Esophagus squamous epithelium (tissue), 4 donors: ENCODE measurements at regions not wholly inside any gene's neighbourhood (a gene's known extent, or its start where the extent isn't known, plus 50 kb on each side); places are given as distances from the start of the nearest gene placed in this dataset.

Experiments
- CTCF ChIP-seq, 6 experiments: fragments of 450-650 bp in 4 of 6; fragments of 200-600 bp in 2 of 6; sonication (generic) in 2 of 6; IDR thresholded peaks; one replicate each; pipeline ENCODE4 v1.5.1; 2016 to 2019; ENCODE audit warnings: antibody characterized with exemption in 6 of 6, mild to moderate bottlenecking in 4 of 6, moderate library complexity in 4 of 6
- POLR2A ChIP-seq, 4 donors: fragments of 450-650 bp; IDR thresholded peaks; one replicate each; pipeline ENCODE4 v1.6.1; 2017; ENCODE audit warnings: antibody characterized with exemption in 4 of 4, mild to moderate bottlenecking in 4 of 4, moderate library complexity in 3 of 4

- TF ChIP-seq CTCF (IDR thresholded peaks at IDR 0.05) (no peak), POLR2A (IDR thresholded peaks at IDR 0.05) (no peak)
These were observed 57.8 kb downstream of the ZNF281 start for GRCh38 chr1:200351826-200352549.
